OCI-LY7 (cell line): ENCODE measurements at regions not wholly inside any gene's neighbourhood (a gene's known extent, or its start where the extent isn't known, plus 50 kb on each side); places are given as distances from the start of the nearest gene placed in this dataset.

Source experiments
- BruUV-seq: library from RNA; stranded (reverse); fragments of 400-500 nt; replicated peaks from 2 replicates; lab custom pipeline; 2021; lab: Mats Ljungman, UMichigan
- CTCF ChIA-PET: fragments of 300-600 bp; sonication (Branson Sonifier 250); formaldehyde crosslinking; loops from one replicate; lab custom pipeline; 2022; ENCODE audit warnings: antibody characterized with exemption; ENCODE audit not compliant: unreplicated experiment; lab: Charles Lee
- POLR2A ChIA-PET: fragments of 300-600 bp; sonication (Branson Sonifier 250); formaldehyde crosslinking; loops from one replicate; lab custom pipeline; 2022; ENCODE audit warnings: antibody characterized with exemption; lab: Charles Lee
- DNase-seq: peaks from one replicate; pipeline ENCODE4 v3.0.0-alpha.2; 2015; ENCODE audit warnings: low spot score
- H2AFZ ChIP-seq: fragments of 200-600 bp; sonication (generic), shearing (Covaris generic); 2 replicates; pipeline ENCODE4 v1.6.1; 2014; ENCODE audit warnings: mild to moderate bottlenecking, antibody characterized with exemption, low read length, moderate library complexity
- H3K27ac ChIP-seq: fragments of 200-600 bp; sonication (generic); 2 replicates; pipeline ENCODE4 v1.5.1; 2014; ENCODE audit warnings: mixed run types, low read depth, mild to moderate bottlenecking, moderate library complexity, low read length, inconsistent platforms; ENCODE audit not compliant: poor library complexity, severe bottlenecking
- H3K36me3 ChIP-seq: fragments of 200-600 bp; sonication (generic); 2 replicates; pipeline ENCODE4 v1.6.1; 2014; ENCODE audit warnings: mild to moderate bottlenecking, antibody characterized with exemption, low read length, moderate library complexity, mixed read lengths; ENCODE audit not compliant: insufficient read depth
- H3K4me1 ChIP-seq: fragments of 200-600 bp; sonication (generic); 2 replicates; pipeline ENCODE4 v1.5.1; 2014; ENCODE audit warnings: mild to moderate bottlenecking, low read length; ENCODE audit not compliant: insufficient read depth, poor library complexity, severe bottlenecking
- H3K4me2 ChIP-seq: fragments of 200-600 bp; sonication (generic); 2 replicates; pipeline ENCODE4 v1.6.1; 2014; ENCODE audit warnings: mild to moderate bottlenecking, low read length
- H3K4me3 ChIP-seq: fragments of 200-600 bp; sonication (generic); 2 replicates; pipeline ENCODE4 v1.5.1; 2014; ENCODE audit warnings: mild to moderate bottlenecking, low read depth, low read length; ENCODE audit not compliant: poor library complexity, severe bottlenecking
- H3K79me2 ChIP-seq: fragments of 200-600 bp; sonication (generic); 2 replicates; pipeline ENCODE4 v1.6.1; 2016; ENCODE audit warnings: low read depth, mild to moderate bottlenecking, low read length, moderate library complexity, mixed read lengths; ENCODE audit not compliant: insufficient read depth
- H3K9me2 ChIP-seq: fragments of 200-600 bp; sonication (generic); 2 replicates; pipeline ENCODE4 v1.6.1; 2016; ENCODE audit warnings: mild to moderate bottlenecking, low read length, mixed read lengths; ENCODE audit not compliant: insufficient read depth
- H3K9me3 ChIP-seq: fragments of 200-600 bp; sonication (generic); 2 replicates; pipeline ENCODE4 v1.6.1; 2014; ENCODE audit warnings: mild to moderate bottlenecking, mixed run types, low read length, mixed read lengths
- H4K20me1 ChIP-seq: fragments of 200-600 bp; sonication (generic); 2 replicates; pipeline ENCODE4 v1.6.1; 2014; ENCODE audit warnings: mild to moderate bottlenecking, antibody characterized with exemption, low read length, moderate library complexity, mixed read lengths; ENCODE audit not compliant: insufficient read depth
- EZH2phosphoT487 ChIP-seq: fragments of 200-600 bp; sonication (generic); IDR thresholded peaks from 2 replicates; pipeline ENCODE4 v1.6.1; 2018; ENCODE audit warnings: low read depth, borderline replicate concordance, mild to moderate bottlenecking, mixed run types, antibody characterized with exemption, low read length, moderate library complexity, mixed read lengths
- intact Hi-C: fragments of 100-400 bp; cut with micrococcal nuclease; formaldehyde crosslinking; loops from one replicate; pipeline ENCODE4 v1.10.0; 2022; ENCODE audit not compliant: unreplicated experiment
- TF ChIP-seq, protein P1 (sequence below): fragments of 200-600 bp; sonication (generic); conservative IDR thresholded peaks from 2 replicates; pipeline ENCODE4 v1.5.1; 2014; ENCODE audit warnings: mild to moderate bottlenecking, antibody characterized with exemption, low read length, moderate library complexity, mixed read lengths

DNA sequence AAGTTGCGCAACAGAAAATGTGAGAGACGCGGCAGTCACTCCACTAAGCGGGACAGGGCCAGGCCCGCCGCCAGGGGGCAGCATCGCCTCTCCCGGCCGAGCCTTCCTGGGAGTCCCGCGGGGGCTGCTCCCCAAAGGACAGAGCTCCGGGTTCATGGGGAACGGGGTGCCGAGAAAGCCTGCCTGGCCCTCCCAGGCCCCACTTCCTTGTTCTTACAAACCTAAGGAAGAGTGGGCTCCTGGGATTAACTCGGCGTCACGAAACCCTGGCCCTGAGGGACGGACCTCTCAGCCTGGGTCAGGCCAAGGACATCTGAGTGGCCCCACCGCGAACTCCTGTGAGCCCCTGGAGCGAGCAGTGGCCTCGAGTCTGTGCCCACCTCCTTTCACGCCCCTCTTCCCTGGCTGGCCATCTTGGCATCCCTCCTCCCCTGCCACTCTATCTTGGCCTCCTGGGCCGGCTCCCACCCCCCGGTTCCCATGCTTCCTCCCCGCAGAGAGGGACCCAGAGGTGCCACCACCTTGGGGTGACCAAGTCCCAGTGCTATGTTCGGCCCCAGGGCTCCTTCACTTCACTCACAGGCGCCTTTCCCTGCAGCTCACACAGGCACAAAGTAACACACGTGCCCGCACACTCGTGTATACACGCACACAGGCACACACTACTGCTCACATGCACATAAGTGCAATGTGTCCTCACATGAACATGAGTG lies 99.9 kb upstream of the FGF3 start:
- ChIA-PET POLR2A (interaction anchor here (0.5 kb wide), 1 partner anchor 124 kb away, joined by 3 read pairs; no protein-coding TSS in a partner anchor), CTCF (no interaction called here)
- Histone ChIP-seq H3K9me2 (no peaks in the 10 kb centered on the region), H3K36me3 (no peaks in the 10 kb centered on the region), H3K4me3 (no peak overlapping the region), H3K4me1 (no peaks in the 10 kb centered on the region), H4K20me1 (no peaks in the 10 kb centered on the region), H3K79me2 (no peaks in the 10 kb centered on the region), H2AFZ (no peak overlapping the region), H3K27ac (no peak overlapping the region), H3K4me2 (no peak overlapping the region), H3K9me3 (no peaks in the 10 kb centered on the region)
- intact Hi-C loops = loop anchor here (1.0 kb wide), 1 partner anchor 277 kb away; no protein-coding TSS in a partner anchor
- TF ChIP-seq EZH2phosphoT487 = no peak
- TF ChIP-seq, protein P1, sequence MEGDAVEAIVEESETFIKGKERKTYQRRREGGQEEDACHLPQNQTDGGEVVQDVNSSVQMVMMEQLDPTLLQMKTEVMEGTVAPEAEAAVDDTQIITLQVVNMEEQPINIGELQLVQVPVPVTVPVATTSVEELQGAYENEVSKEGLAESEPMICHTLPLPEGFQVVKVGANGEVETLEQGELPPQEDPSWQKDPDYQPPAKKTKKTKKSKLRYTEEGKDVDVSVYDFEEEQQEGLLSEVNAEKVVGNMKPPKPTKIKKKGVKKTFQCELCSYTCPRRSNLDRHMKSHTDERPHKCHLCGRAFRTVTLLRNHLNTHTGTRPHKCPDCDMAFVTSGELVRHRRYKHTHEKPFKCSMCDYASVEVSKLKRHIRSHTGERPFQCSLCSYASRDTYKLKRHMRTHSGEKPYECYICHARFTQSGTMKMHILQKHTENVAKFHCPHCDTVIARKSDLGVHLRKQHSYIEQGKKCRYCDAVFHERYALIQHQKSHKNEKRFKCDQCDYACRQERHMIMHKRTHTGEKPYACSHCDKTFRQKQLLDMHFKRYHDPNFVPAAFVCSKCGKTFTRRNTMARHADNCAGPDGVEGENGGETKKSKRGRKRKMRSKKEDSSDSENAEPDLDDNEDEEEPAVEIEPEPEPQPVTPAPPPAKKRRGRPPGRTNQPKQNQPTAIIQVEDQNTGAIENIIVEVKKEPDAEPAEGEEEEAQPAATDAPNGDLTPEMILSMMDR = peak; percentile 88
- DNase-seq = peak; percentile 66
- BruUV-seq = no TSS peak

DNA sequence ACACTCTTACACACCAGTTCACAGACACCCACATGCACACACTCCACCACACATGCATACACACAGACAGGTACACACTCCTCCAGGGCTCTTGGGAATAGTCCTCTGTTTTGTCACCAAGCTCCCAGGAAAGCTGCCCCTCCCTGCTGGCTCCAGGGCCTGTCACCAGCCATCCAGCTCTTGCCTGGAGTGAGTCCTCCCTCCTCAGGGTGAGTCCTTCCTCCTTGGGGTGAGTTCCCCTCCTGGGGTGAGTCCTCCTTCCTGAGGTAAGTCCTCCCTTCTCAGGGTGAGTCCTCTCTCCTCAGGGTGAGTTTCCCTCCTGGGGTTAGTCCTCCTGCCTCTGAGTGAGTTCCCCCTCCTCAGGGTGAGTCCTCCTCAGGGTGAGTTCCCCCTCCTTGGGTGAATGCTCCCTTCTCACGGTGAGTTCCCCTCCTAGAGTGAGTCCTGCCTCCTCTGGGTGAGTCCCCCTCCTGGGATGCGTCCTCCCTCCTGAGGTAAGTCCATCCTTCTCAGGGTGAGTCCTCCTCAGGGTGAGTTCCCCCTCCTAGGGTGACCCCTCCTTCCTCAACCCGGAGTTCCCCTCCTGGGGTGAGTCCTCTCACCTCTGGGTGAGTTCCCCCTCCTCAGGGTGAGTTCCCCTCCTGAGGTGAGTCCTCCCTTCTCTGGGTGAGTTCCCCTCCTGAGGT lies 100.6 kb upstream of the FGF3 start:
- ChIA-PET CTCF (no interaction called here), POLR2A (no interaction called here)
- Histone ChIP-seq H3K9me3 (no peaks in the 10 kb centered on the region), H3K4me3 (no peak overlapping the region), H3K36me3 (no peaks in the 10 kb centered on the region), H3K9me2 (no peaks in the 10 kb centered on the region), H4K20me1 (no peaks in the 10 kb centered on the region), H2AFZ (no peak overlapping the region), H3K4me1 (no peaks in the 10 kb centered on the region), H3K4me2 (no peak overlapping the region), H3K27ac (no peak overlapping the region), H3K79me2 (no peaks in the 10 kb centered on the region)
- DNase-seq = no peak
- TF ChIP-seq, protein P1 = no peak
- TF ChIP-seq EZH2phosphoT487 = no peak
- BruUV-seq = no TSS peak
- intact Hi-C loops = no loop called here
